Ascending aorta (tissue), 2 donors: ENCODE measurements at regions not wholly inside any gene's neighbourhood (a gene's known extent, or its start where the extent isn't known, plus 50 kb on each side); places are given as distances from the start of the nearest gene placed in this dataset.

Experiments used
- DNase-seq, 2 donors: peaks; one replicate each; pipeline ENCODE4 v3.0.0-alpha.2; 2019; ENCODE audit warnings: low spot score in 2 of 2
- H3K27ac ChIP-seq, 2 donors: fragments of 200-600 bp; sonication (generic); one replicate each; pipeline ENCODE4 v1.5.1; 2016 to 2017; ENCODE audit warnings: mild to moderate bottlenecking in 1 of 2
- H3K27me3 ChIP-seq: fragments of 200-600 bp; sonication (generic); one replicate; pipeline ENCODE4 v1.5.1; 2017
- H3K36me3 ChIP-seq, 2 donors: fragments of 200-600 bp; sonication (generic); one replicate each; pipeline ENCODE4 v1.5.1; 2016
- H3K4me1 ChIP-seq, 2 donors: fragments of 200-600 bp; sonication (generic); one replicate each; pipeline ENCODE4 v1.5.1; 2016 to 2017; ENCODE audit warnings: mild to moderate bottlenecking in 1 of 2
- H3K4me3 ChIP-seq, 2 donors: fragments of 200-600 bp; sonication (generic); one replicate each; pipeline ENCODE4 v1.5.1; 2016 to 2017; ENCODE audit warnings: mild to moderate bottlenecking in 1 of 2
- H3K9me3 ChIP-seq, 2 donors: fragments of 200-600 bp; sonication (generic); one replicate each; pipeline ENCODE4 v1.5.1; 2016
- CTCF ChIP-seq, 3 experiments: fragments of 200-600 bp in 2 of 3; fragments of 450-650 bp in 1 of 3; sonication (generic) in 2 of 3; IDR thresholded peaks; one replicate each; pipeline ENCODE4 v1.5.1; 2016 to 2019; ENCODE audit warnings: antibody characterized with exemption in 3 of 3, mild to moderate bottlenecking in 1 of 3, moderate library complexity in 1 of 3
- intact Hi-C: fragments of 100-400 bp; cut with DNase I; formaldehyde crosslinking; loops from one replicate; pipeline ENCODE4 v1.15.1; 2023

GRCh38 chr16:86432048-86432447, 78.3 kb upstream of the FOXF1 start:
- H3K4me3 ChIP-seq = no peak overlapping the region
- H3K4me1 ChIP-seq = no peaks in the 10 kb centered on the region

GRCh38 chr16:86432691-86433090, 77.6 kb upstream of the FOXF1 start:
- DNase-seq = no peak
- no peaks in the 10 kb centered on the region for H3K36me3 ChIP-seq
- H3K4me3 ChIP-seq = no peak overlapping the region
- H3K4me1 ChIP-seq = no peaks in the 10 kb centered on the region
- H3K27ac ChIP-seq = no peak overlapping the region
- TF ChIP-seq CTCF (IDR thresholded peaks at IDR 0.05) = no peak
- H3K27me3 ChIP-seq = no peaks in the 10 kb centered on the region
- no peaks in the 10 kb centered on the region for H3K9me3 ChIP-seq
- intact Hi-C loops = no loop called here

More at GRCh38 chr16:86432048-86432447, 78.3 kb upstream of the FOXF1 start:
- no peaks in the 10 kb centered on the region for H3K36me3 ChIP-seq
- no peak for DNase-seq
- no peak for TF ChIP-seq CTCF (IDR thresholded peaks at IDR 0.05)
- no peaks in the 10 kb centered on the region for H3K27me3 ChIP-seq
- intact Hi-C loops = no loop called here
- no peaks in the 10 kb centered on the region for H3K9me3 ChIP-seq
- no peak overlapping the region for H3K27ac ChIP-seq

GRCh38 chr16:86436466-86437185, 73.7 kb upstream of the FOXF1 start:
- Histone ChIP-seq H3K27ac (no peak overlapping the region), H3K4me1 (no peaks in the 10 kb centered on the region), H3K27me3 (no peaks in the 10 kb centered on the region)

GRCh38 chr16:86437348-86437747, 73.0 kb upstream of the FOXF1 start:
- H3K4me1 ChIP-seq = no peaks in the 10 kb centered on the region
- H3K27me3 ChIP-seq = no peaks in the 10 kb centered on the region
- H3K27ac ChIP-seq = no peak overlapping the region
- no peak for TF ChIP-seq CTCF (IDR thresholded peaks at IDR 0.05)
- H3K36me3 ChIP-seq = no peaks in the 10 kb centered on the region
- no peaks in the 10 kb centered on the region for H3K9me3 ChIP-seq
- H3K4me3 ChIP-seq = no peak overlapping the region
- intact Hi-C loops = no loop called here
- no peak for DNase-seq

More at GRCh38 chr16:86436466-86437185, 73.7 kb upstream of the FOXF1 start:
- no peaks in the 10 kb centered on the region for H3K9me3 ChIP-seq
- intact Hi-C loops = no loop called here
- DNase-seq = no peak
- no peaks in the 10 kb centered on the region for H3K36me3 ChIP-seq
- no peak for TF ChIP-seq CTCF (IDR thresholded peaks at IDR 0.05)
- no peak overlapping the region for H3K4me3 ChIP-seq

- intact Hi-C loops = no loop called here
- DNase-seq = no peak
- H3K27ac ChIP-seq = no peak overlapping the region
Observed at GRCh38 chr16:86442703-86443102, 67.6 kb upstream of the FOXF1 start.

More at GRCh38 chr16:86442703-86443102, 67.6 kb upstream of the FOXF1 start:
- Histone ChIP-seq H3K4me1 (no peaks in the 10 kb centered on the region), H3K4me3 (no peak overlapping the region), H3K9me3 (no peaks in the 10 kb centered on the region), H3K27me3 (no peaks in the 10 kb centered on the region), H3K36me3 (no peaks in the 10 kb centered on the region)
- TF ChIP-seq CTCF (IDR thresholded peaks at IDR 0.05) = no peak
